PC-3 (cell line): ENCODE measurements at regions not wholly inside any gene's neighbourhood (a gene's known extent, or its start where the extent isn't known, plus 50 kb on each side); places are given as distances from the start of the nearest gene placed in this dataset.

Experiments used
- ATAC-seq: fragments of 200-7000 bp; cut with Tn5 transposase; 2 replicates; pipeline ENCODE4 v1.9.1; 2020; ENCODE audit warnings: mild to moderate bottlenecking, moderate library complexity
- BruUV-seq: library from RNA; stranded (reverse); fragments of 400-500 nt; replicated peaks from 2 replicates; lab custom pipeline; 2021; lab: Mats Ljungman, UMichigan
- CTCF ChIA-PET: fragments of 300-600 bp; sonication (Branson Sonifier 250); formaldehyde crosslinking; loops from one replicate; lab custom pipeline; 2022; ENCODE audit warnings: antibody characterized with exemption; lab: Charles Lee
- POLR2A ChIA-PET: fragments of 300-600 bp; sonication (Branson Sonifier 250); formaldehyde crosslinking; loops from one replicate; lab custom pipeline; 2022; ENCODE audit warnings: antibody characterized with exemption; ENCODE audit not compliant: unreplicated experiment; lab: Charles Lee
- DNase-seq: peaks from one replicate; pipeline ENCODE4 v3.0.0-alpha.2; 2015
- H2AFZ ChIP-seq: fragments of 300-600 bp; sonication (generic); 2 replicates; pipeline ENCODE4 v1.6.0; 2016; ENCODE audit warnings: antibody characterized with exemption, low read length
- H3F3A ChIP-seq: fragments of 300-600 bp; sonication (generic); one replicate; pipeline ENCODE4 v1.6.0; 2017; ENCODE audit warnings: antibody characterized with exemption, low read length, control low read depth, mild to moderate bottlenecking; ENCODE audit not compliant: unreplicated experiment
- H3K27ac ChIP-seq: fragments of 300-600 bp; sonication (generic); 2 replicates; pipeline ENCODE4 v1.5.1; 2016; ENCODE audit warnings: mild to moderate bottlenecking, low read length
- H3K27me3 ChIP-seq: fragments of 300-600 bp; sonication (generic); 2 replicates; pipeline ENCODE4 v1.6.1; 2016; ENCODE audit warnings: low read length, mixed read lengths
- H3K36me3 ChIP-seq: fragments of 300-600 bp; sonication (generic); 2 replicates; pipeline ENCODE4 v1.6.1; 2016; ENCODE audit warnings: low read depth, mixed run types, low read length, mixed read lengths
- H3K4me1 ChIP-seq: fragments of 300-600 bp; sonication (generic); 2 replicates; pipeline ENCODE4 v1.5.1; 2016; ENCODE audit warnings: low read length; ENCODE audit not compliant: insufficient read depth
- H3K4me2 ChIP-seq: fragments of 300-600 bp; sonication (generic); 2 replicates; pipeline ENCODE4 v1.6.0; 2016; ENCODE audit warnings: low read length
- H3K4me3 ChIP-seq: fragments of 300-600 bp; sonication (generic); 2 replicates; pipeline ENCODE4 v1.5.1; 2016; ENCODE audit warnings: mild to moderate bottlenecking, low read length, mixed read lengths
- H3K79me2 ChIP-seq: fragments of 300-600 bp; sonication (generic); 2 replicates; pipeline ENCODE4 v1.6.1; 2017; ENCODE audit warnings: low read length, mixed read lengths
- H3K9ac ChIP-seq: fragments of 300-600 bp; sonication (generic); 2 replicates; pipeline ENCODE4 v1.6.0; 2016; ENCODE audit warnings: mild to moderate bottlenecking, low read length
- H3K9me2 ChIP-seq: fragments of 300-600 bp; sonication (generic); replicated peaks from 2 replicates; pipeline ENCODE4 v1.6.1; 2016; ENCODE audit warnings: mixed run types, low read length, mixed read lengths
- H3K9me3 ChIP-seq: fragments of 300-600 bp; sonication (generic); 2 replicates; pipeline ENCODE4 v1.6.1; 2016; ENCODE audit warnings: low read length, mixed read lengths
- H4K20me1 ChIP-seq: fragments of 300-600 bp; sonication (generic); 2 replicates; pipeline ENCODE4 v1.6.1; 2016; ENCODE audit warnings: low read length, mixed read lengths
- CTCF ChIP-seq: fragments of 300-600 bp; sonication (generic); conservative IDR thresholded peaks from 2 replicates; pipeline ENCODE4 v1.5.1; 2017; ENCODE audit warnings: antibody characterized with exemption, low read depth, mild to moderate bottlenecking, low read length
- EZH2 ChIP-seq: fragments of 300-600 bp; sonication (generic); IDR thresholded peaks from one replicate; pipeline ENCODE4 v1.6.1; 2017; ENCODE audit warnings: antibody characterized with exemption, mild to moderate bottlenecking, low read length; ENCODE audit not compliant: unreplicated experiment
- EZH2phosphoT487 ChIP-seq: fragments of 300-600 bp; sonication (generic); IDR thresholded peaks from 2 replicates; pipeline ENCODE4 v1.6.1; 2018; ENCODE audit warnings: mild to moderate bottlenecking, antibody characterized with exemption, low read length, borderline replicate concordance
- intact Hi-C: fragments of 100-400 bp; cut with micrococcal nuclease; formaldehyde crosslinking; loops from 2 replicates; pipeline ENCODE4 v1.9.0; 2023

- H3K79me2 ChIP-seq: no peaks in the 10 kb centered on the region
- TF ChIP-seq EZH2: no peak
- TF ChIP-seq EZH2phosphoT487: no peak
- TF ChIP-seq CTCF: no peak
- no peak overlapping the region for H3K27ac ChIP-seq
- CTCF ChIA-PET: no interaction called here
- H3K27me3 ChIP-seq: no peaks in the 10 kb centered on the region
- no peaks in the 10 kb centered on the region for H3K9me3 ChIP-seq
- H2AFZ ChIP-seq: no peak overlapping the region
- DNase-seq: no peak
- no TSS peak for BruUV-seq
- no peak overlapping the region for H3K4me3 ChIP-seq
- no peaks in the 10 kb centered on the region for H3K36me3 ChIP-seq
- no peak overlapping the region for H3K4me2 ChIP-seq
- no peak for ATAC-seq
- H3F3A ChIP-seq: no peaks in the 10 kb centered on the region
- POLR2A ChIA-PET: no interaction called here
- H3K9me2 ChIP-seq: no peaks in the 10 kb centered on the region
- no peaks in the 10 kb centered on the region for H4K20me1 ChIP-seq
- no peak overlapping the region for H3K9ac ChIP-seq
- intact Hi-C loops: no loop called here
- peaks cover 5% of the 10 kb centered on the region; the same call in 1 of the 2 replicates for H3K4me1 ChIP-seq
Observed at GRCh38 chr17:5665164-5665563, 80.9 kb upstream of the NLRP1 start.

- Histone ChIP-seq H3K9me3 (no peaks in the 10 kb centered on the region), H3K4me2 (no peak overlapping the region), H3F3A (no peaks in the 10 kb centered on the region), H3K36me3 (no peaks in the 10 kb centered on the region), H2AFZ (no peak overlapping the region), H3K27me3 (no peaks in the 10 kb centered on the region), H3K9me2 (no peaks in the 10 kb centered on the region), H4K20me1 (no peaks in the 10 kb centered on the region), H3K79me2 (no peaks in the 10 kb centered on the region), H3K4me1 (peaks cover 5% of the 10 kb centered on the region; the same call in 1 of the 2 replicates), H3K4me3 (no peak overlapping the region), H3K9ac (no peak overlapping the region), H3K27ac (no peak overlapping the region)
- ATAC-seq (no peak), DNase-seq (no peak)
- BruUV-seq: no TSS peak
- CTCF ChIA-PET: interaction anchor here (0.6 kb wide), 2 partner anchors 462 to 664 kb away, joined by 3 read pairs; no protein-coding TSS in a partner anchor
- TF ChIP-seq EZH2 (no peak), CTCF (peak; percentile 46; the same call in 1 of the 2 replicates), EZH2phosphoT487 (no peak)
- POLR2A ChIA-PET: no interaction called here
- intact Hi-C loops: no loop called here
Observed at GRCh38 chr17:5667871-5668270, 83.6 kb upstream of the NLRP1 start.

- TF ChIP-seq EZH2: no peak
- no peak for TF ChIP-seq CTCF
- TF ChIP-seq EZH2phosphoT487: no peak
- intact Hi-C loops: no loop called here
- Histone ChIP-seq H3K9me2 (no peaks in the 10 kb centered on the region), H3K27me3 (no peaks in the 10 kb centered on the region), H3K9ac (no peak overlapping the region), H3K9me3 (no peaks in the 10 kb centered on the region), H4K20me1 (no peaks in the 10 kb centered on the region), H3K79me2 (no peaks in the 10 kb centered on the region), H3K36me3 (no peaks in the 10 kb centered on the region), H3K4me2 (no peak overlapping the region; the same call in 1 of the 2 replicates), H3K4me1 (peaks cover 5% of the 10 kb centered on the region; the same call in 1 of the 2 replicates), H2AFZ (no peak overlapping the region), H3F3A (no peaks in the 10 kb centered on the region), H3K27ac (no peak overlapping the region), H3K4me3 (no peak overlapping the region)
- no peak for ATAC-seq
- ChIA-PET POLR2A (no interaction called here), CTCF (no interaction called here)
- DNase-seq: no peak
- no TSS peak for BruUV-seq
Observed at GRCh38 chr17:5668557-5669138, 84.3 kb upstream of the NLRP1 start.
